GM23338 (cell line): ENCODE measurements at regions not wholly inside any gene's neighbourhood (a gene's known extent, or its start where the extent isn't known, plus 50 kb on each side); places are given as distances from the start of the nearest gene placed in this dataset.

Experiments
- ATAC-seq: fragments of 200-7000 bp; cut with Tn5 transposase; 3 replicates; pipeline ENCODE4 v1.9.1; 2020
- DNase-seq: peaks from one replicate; pipeline ENCODE4 v3.0.0-alpha.2; 2015; ENCODE audit warnings: low spot score
- H2AFZ ChIP-seq: fragments of 200-600 bp; sonication (generic); 2 replicates; pipeline ENCODE4 v1.8.0; 2016; ENCODE audit warnings: antibody characterized with exemption, mild to moderate bottlenecking, moderate library complexity
- H3F3A ChIP-seq: fragments of 200-600 bp; sonication (generic); replicated peaks from 2 replicates; pipeline ENCODE4 v1.8.0; 2017; ENCODE audit warnings: antibody characterized with exemption, mixed run types, low read depth
- H3K27ac ChIP-seq: fragments of 200-600 bp; sonication (generic); 2 replicates; pipeline ENCODE4 v1.6.1; 2016; ENCODE audit warnings: low read depth
- H3K27me3 ChIP-seq: fragments of 200-600 bp; sonication (generic); 2 replicates; pipeline ENCODE4 v1.8.0; 2016; ENCODE audit warnings: mild to moderate bottlenecking, mixed run types, moderate library complexity; ENCODE audit not compliant: insufficient read depth
- H3K36me3 ChIP-seq: fragments of 200-600 bp; sonication (generic); 2 replicates; pipeline ENCODE4 v1.8.0; 2016; ENCODE audit warnings: mild to moderate bottlenecking; ENCODE audit not compliant: insufficient read depth
- H3K4me1 ChIP-seq: fragments of 200-600 bp; sonication (generic); 2 replicates; pipeline ENCODE4 v1.8.0; 2016; ENCODE audit warnings: mild to moderate bottlenecking, moderate library complexity; ENCODE audit not compliant: insufficient read depth
- H3K4me2 ChIP-seq: fragments of 200-600 bp; sonication (generic); 2 replicates; pipeline ENCODE4 v1.7.1; 2017; ENCODE audit warnings: mixed run types
- H3K4me3 ChIP-seq: fragments of 200-600 bp; sonication (generic); 2 replicates; pipeline ENCODE4 v1.6.1; 2016; ENCODE audit warnings: mixed run types
- H3K79me2 ChIP-seq: fragments of 200-600 bp; sonication (generic); replicated peaks from 2 replicates; pipeline ENCODE4 v1.8.0; 2017; ENCODE audit warnings: mild to moderate bottlenecking; ENCODE audit not compliant: insufficient read depth
- H3K9me2 ChIP-seq: fragments of 200-600 bp; sonication (generic); 2 replicates; pipeline ENCODE4 v1.8.0; 2017; ENCODE audit not compliant: insufficient read depth
- H4K20me1 ChIP-seq: fragments of 200-600 bp; sonication (generic); replicated peaks from 2 replicates; pipeline ENCODE4 v1.8.0; 2017; ENCODE audit warnings: mild to moderate bottlenecking; ENCODE audit not compliant: insufficient read depth
- H3K27ac Mint-ChIP-seq: 2 replicates; pipeline ENCODE4 v1.8.0; 2020; ENCODE audit warnings: inconsistent platforms, mild to moderate bottlenecking, moderate library complexity, mixed read lengths
- H3K27me3 Mint-ChIP-seq: 3 replicates; pipeline ENCODE4 v1.8.0; 2022; ENCODE audit warnings: low read depth, mild to moderate bottlenecking, moderate library complexity, mixed read lengths, inconsistent platforms; ENCODE audit not compliant: insufficient read depth, poor library complexity
- H3K36me3 Mint-ChIP-seq: 3 replicates; pipeline ENCODE4 v1.8.0; 2021; ENCODE audit warnings: low read depth, mild to moderate bottlenecking, inconsistent platforms, moderate library complexity, mixed read lengths
- H3K4me1 Mint-ChIP-seq: 3 replicates; pipeline ENCODE4 v1.8.0; 2020; ENCODE audit warnings: mild to moderate bottlenecking, inconsistent platforms, mixed read lengths
- H3K4me3 Mint-ChIP-seq: 3 replicates; pipeline ENCODE4 v1.8.0; 2021; ENCODE audit warnings: moderate library complexity, mild to moderate bottlenecking, inconsistent platforms, mixed read lengths
- H3K9me3 Mint-ChIP-seq: 3 replicates; pipeline ENCODE4 v1.8.0; 2020; ENCODE audit warnings: moderate library complexity, mild to moderate bottlenecking, inconsistent platforms, mixed read lengths
- CREB1 ChIP-seq: fragments of 250-450 bp; sonication (Bioruptor Pico); IDR thresholded peaks from 2 replicates; pipeline ENCODE4 v1.5.0; 2020; ENCODE audit warnings: low read depth, mild to moderate bottlenecking, moderate library complexity
- EZH2 ChIP-seq: fragments of 200-600 bp; sonication (generic); IDR thresholded peaks from one replicate; pipeline ENCODE4 v1.8.0; 2017; ENCODE audit warnings: antibody characterized with exemption, mild to moderate bottlenecking, low read depth; ENCODE audit not compliant: unreplicated experiment
- EZH2phosphoT487 ChIP-seq: fragments of 200-600 bp; sonication (generic); IDR thresholded peaks from one replicate; pipeline ENCODE4 v1.8.1; 2018; ENCODE audit warnings: antibody characterized with exemption; ENCODE audit not compliant: unreplicated experiment
- JUNB ChIP-seq: IDR thresholded peaks from one replicate; pipeline ENCODE4 v1.6.1; 2016; ENCODE audit warnings: antibody characterized with exemption; ENCODE audit not compliant: unreplicated experiment
- NANOG ChIP-seq: IDR thresholded peaks from 2 replicates; pipeline ENCODE4 v1.6.1; 2016; ENCODE audit warnings: antibody characterized with exemption, borderline replicate concordance
- POLR2AphosphoS5 ChIP-seq: IDR thresholded peaks from 2 replicates; pipeline ENCODE4 v1.6.1; 2016; ENCODE audit warnings: antibody characterized with exemption, low read depth
- STAT1 ChIP-seq: IDR thresholded peaks from one replicate; pipeline ENCODE4 v1.6.1; 2016; ENCODE audit warnings: antibody characterized with exemption; ENCODE audit not compliant: unreplicated experiment
- ZNF114 ChIP-seq: fragments of 250-450 bp; sonication (Bioruptor Pico); IDR thresholded peaks from 2 replicates; pipeline ENCODE4 v1.5.0; 2020; ENCODE audit warnings: mild to moderate bottlenecking, moderate library complexity
- ZNF331 ChIP-seq: fragments of 250-450 bp; sonication (Bioruptor Pico); IDR thresholded peaks from 2 replicates; pipeline ENCODE4 v1.5.0; 2020; ENCODE audit warnings: low read depth, mild to moderate bottlenecking, moderate library complexity
- TF ChIP-seq, protein P1 (sequence below), 2 experiments: fragments of 200-600 bp in 1 of 2; sonication (generic) in 1 of 2; conservative IDR thresholded peaks; 2 replicates each; pipeline versions ENCODE4 v1.5.1 to v1.6.1; 2016 to 2017; ENCODE audit warnings: antibody characterized with exemption in 2 of 2, low read depth in 2 of 2, mild to moderate bottlenecking in 2 of 2, moderate library complexity in 1 of 2
- TF ChIP-seq, protein P2 (sequence below): IDR thresholded peaks from one replicate; pipeline ENCODE4 v1.6.1; 2018; ENCODE audit warnings: antibody characterized with exemption; ENCODE audit not compliant: unreplicated experiment
- TF ChIP-seq, protein P3 (sequence below): IDR thresholded peaks from 2 replicates; pipeline ENCODE4 v1.6.1; 2016; ENCODE audit warnings: antibody characterized with exemption
- TF ChIP-seq, protein P4 (sequence below): fragments of 250-450 bp; sonication (Bioruptor Pico); IDR thresholded peaks from 2 replicates; pipeline ENCODE4 v1.5.0; 2020; ENCODE audit warnings: mild to moderate bottlenecking, moderate library complexity

DNA sequence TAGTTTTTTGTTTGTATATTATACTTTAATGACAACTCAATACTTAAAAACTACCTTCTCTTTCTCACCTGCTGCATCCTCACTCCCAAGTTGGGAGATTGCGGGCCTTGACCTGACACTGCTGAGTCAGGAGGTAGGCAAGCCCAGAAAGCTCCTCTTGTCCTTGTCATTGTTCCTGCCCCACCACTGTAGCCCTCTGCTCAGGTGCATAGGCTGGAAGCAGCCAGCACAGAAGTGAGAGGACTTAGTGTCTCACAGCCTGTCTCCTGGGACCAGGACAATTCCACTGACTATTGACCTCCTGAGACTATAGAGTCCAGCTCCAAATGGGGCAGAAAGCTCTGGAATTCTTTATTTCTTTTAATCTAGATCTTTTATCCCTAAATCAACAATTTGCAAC lies 123.5 kb upstream of the NDP start:
- no peaks in the 10 kb centered on the region for H3K9me2 ChIP-seq
- H3K4me1 Mint-ChIP-seq, result no peaks in the 10 kb centered on the region
- TF ChIP-seq CREB1 (CRISPR knock-in tag), result no peak
- TF ChIP-seq EZH2phosphoT487, result no peak
- TF ChIP-seq, protein P1, sequence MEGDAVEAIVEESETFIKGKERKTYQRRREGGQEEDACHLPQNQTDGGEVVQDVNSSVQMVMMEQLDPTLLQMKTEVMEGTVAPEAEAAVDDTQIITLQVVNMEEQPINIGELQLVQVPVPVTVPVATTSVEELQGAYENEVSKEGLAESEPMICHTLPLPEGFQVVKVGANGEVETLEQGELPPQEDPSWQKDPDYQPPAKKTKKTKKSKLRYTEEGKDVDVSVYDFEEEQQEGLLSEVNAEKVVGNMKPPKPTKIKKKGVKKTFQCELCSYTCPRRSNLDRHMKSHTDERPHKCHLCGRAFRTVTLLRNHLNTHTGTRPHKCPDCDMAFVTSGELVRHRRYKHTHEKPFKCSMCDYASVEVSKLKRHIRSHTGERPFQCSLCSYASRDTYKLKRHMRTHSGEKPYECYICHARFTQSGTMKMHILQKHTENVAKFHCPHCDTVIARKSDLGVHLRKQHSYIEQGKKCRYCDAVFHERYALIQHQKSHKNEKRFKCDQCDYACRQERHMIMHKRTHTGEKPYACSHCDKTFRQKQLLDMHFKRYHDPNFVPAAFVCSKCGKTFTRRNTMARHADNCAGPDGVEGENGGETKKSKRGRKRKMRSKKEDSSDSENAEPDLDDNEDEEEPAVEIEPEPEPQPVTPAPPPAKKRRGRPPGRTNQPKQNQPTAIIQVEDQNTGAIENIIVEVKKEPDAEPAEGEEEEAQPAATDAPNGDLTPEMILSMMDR (conservative IDR thresholded peaks at IDR 0.05; ENCODE audit: low read depth in 2 of 2), result no peak
- no peak for TF ChIP-seq NANOG
- TF ChIP-seq, protein P2, sequence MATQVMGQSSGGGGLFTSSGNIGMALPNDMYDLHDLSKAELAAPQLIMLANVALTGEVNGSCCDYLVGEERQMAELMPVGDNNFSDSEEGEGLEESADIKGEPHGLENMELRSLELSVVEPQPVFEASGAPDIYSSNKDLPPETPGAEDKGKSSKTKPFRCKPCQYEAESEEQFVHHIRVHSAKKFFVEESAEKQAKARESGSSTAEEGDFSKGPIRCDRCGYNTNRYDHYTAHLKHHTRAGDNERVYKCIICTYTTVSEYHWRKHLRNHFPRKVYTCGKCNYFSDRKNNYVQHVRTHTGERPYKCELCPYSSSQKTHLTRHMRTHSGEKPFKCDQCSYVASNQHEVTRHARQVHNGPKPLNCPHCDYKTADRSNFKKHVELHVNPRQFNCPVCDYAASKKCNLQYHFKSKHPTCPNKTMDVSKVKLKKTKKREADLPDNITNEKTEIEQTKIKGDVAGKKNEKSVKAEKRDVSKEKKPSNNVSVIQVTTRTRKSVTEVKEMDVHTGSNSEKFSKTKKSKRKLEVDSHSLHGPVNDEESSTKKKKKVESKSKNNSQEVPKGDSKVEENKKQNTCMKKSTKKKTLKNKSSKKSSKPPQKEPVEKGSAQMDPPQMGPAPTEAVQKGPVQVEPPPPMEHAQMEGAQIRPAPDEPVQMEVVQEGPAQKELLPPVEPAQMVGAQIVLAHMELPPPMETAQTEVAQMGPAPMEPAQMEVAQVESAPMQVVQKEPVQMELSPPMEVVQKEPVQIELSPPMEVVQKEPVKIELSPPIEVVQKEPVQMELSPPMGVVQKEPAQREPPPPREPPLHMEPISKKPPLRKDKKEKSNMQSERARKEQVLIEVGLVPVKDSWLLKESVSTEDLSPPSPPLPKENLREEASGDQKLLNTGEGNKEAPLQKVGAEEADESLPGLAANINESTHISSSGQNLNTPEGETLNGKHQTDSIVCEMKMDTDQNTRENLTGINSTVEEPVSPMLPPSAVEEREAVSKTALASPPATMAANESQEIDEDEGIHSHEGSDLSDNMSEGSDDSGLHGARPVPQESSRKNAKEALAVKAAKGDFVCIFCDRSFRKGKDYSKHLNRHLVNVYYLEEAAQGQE, result no peak
- no peak for TF ChIP-seq STAT1
- TF ChIP-seq, protein P3, sequence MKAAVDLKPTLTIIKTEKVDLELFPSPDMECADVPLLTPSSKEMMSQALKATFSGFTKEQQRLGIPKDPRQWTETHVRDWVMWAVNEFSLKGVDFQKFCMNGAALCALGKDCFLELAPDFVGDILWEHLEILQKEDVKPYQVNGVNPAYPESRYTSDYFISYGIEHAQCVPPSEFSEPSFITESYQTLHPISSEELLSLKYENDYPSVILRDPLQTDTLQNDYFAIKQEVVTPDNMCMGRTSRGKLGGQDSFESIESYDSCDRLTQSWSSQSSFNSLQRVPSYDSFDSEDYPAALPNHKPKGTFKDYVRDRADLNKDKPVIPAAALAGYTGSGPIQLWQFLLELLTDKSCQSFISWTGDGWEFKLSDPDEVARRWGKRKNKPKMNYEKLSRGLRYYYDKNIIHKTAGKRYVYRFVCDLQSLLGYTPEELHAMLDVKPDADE, result no peak
- TF ChIP-seq, protein P4, sequence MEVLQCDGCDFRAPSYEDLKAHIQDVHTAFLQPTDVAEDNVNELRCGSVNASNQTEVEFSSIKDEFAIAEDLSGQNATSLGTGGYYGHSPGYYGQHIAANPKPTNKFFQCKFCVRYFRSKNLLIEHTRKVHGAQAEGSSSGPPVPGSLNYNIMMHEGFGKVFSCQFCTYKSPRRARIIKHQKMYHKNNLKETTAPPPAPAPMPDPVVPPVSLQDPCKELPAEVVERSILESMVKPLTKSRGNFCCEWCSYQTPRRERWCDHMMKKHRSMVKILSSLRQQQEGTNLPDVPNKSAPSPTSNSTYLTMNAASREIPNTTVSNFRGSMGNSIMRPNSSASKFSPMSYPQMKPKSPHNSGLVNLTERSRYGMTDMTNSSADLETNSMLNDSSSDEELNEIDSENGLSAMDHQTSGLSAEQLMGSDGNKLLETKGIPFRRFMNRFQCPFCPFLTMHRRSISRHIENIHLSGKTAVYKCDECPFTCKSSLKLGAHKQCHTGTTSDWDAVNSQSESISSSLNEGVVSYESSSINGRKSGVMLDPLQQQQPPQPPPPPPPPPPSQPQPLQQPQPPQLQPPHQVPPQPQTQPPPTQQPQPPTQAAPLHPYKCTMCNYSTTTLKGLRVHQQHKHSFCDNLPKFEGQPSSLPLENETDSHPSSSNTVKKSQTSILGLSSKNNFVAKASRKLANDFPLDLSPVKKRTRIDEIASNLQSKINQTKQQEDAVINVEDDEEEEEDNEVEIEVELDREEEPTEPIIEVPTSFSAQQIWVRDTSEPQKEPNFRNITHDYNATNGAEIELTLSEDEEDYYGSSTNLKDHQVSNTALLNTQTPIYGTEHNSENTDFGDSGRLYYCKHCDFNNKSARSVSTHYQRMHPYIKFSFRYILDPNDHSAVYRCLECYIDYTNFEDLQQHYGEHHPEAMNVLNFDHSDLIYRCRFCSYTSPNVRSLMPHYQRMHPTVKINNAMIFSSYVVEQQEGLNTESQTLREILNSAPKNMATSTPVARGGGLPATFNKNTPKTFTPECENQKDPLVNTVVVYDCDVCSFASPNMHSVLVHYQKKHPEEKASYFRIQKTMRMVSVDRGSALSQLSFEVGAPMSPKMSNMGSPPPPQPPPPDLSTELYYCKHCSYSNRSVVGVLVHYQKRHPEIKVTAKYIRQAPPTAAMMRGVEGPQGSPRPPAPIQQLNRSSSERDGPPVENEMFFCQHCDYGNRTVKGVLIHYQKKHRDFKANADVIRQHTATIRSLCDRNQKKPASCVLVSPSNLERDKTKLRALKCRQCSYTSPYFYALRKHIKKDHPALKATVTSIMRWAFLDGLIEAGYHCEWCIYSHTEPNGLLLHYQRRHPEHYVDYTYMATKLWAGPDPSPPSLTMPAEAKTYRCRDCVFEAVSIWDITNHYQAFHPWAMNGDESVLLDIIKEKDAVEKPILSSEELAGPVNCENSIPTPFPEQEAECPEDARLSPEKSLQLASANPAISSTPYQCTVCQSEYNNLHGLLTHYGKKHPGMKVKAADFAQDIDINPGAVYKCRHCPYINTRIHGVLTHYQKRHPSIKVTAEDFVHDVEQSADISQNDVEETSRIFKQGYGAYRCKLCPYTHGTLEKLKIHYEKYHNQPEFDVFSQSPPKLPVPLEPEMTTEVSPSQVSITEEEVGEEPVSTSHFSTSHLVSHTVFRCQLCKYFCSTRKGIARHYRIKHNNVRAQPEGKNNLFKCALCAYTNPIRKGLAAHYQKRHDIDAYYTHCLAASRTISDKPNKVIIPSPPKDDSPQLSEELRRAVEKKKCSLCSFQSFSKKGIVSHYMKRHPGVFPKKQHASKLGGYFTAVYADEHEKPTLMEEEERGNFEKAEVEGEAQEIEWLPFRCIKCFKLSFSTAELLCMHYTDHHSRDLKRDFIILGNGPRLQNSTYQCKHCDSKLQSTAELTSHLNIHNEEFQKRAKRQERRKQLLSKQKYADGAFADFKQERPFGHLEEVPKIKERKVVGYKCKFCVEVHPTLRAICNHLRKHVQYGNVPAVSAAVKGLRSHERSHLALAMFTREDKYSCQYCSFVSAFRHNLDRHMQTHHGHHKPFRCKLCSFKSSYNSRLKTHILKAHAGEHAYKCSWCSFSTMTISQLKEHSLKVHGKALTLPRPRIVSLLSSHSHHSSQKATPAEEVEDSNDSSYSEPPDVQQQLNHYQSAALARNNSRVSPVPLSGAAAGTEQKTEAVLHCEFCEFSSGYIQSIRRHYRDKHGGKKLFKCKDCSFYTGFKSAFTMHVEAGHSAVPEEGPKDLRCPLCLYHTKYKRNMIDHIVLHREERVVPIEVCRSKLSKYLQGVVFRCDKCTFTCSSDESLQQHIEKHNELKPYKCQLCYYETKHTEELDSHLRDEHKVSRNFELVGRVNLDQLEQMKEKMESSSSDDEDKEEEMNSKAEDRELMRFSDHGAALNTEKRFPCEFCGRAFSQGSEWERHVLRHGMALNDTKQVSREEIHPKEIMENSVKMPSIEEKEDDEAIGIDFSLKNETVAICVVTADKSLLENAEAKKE (CRISPR knock-in tag), result no peak
- TF ChIP-seq EZH2, result no peak
- no peak for TF ChIP-seq ZNF331 (CRISPR knock-in tag)
- TF ChIP-seq JUNB, result no peak
- no peak for TF ChIP-seq POLR2AphosphoS5
- no peak for TF ChIP-seq ZNF114 (CRISPR knock-in tag)
- H3K9me3 Mint-ChIP-seq, result no peaks in the 10 kb centered on the region; the same call in 2 of the 3 replicates
- no peak overlapping the region for H3K4me3 ChIP-seq
- ATAC-seq (no peak), DNase-seq (no peak)
- no peak overlapping the region for H3K27ac ChIP-seq
- H3K36me3 ChIP-seq, result no peaks in the 10 kb centered on the region
- H3K27me3 ChIP-seq, result no peaks in the 10 kb centered on the region
- no peaks in the 10 kb centered on the region for H4K20me1 ChIP-seq
- no peak overlapping the region for H2AFZ ChIP-seq
- H3F3A ChIP-seq, result no peaks in the 10 kb centered on the region
- H3K27me3 Mint-ChIP-seq, result no peaks in the 10 kb centered on the region
- no peaks in the 10 kb centered on the region for H3K36me3 Mint-ChIP-seq
- no peak overlapping the region for H3K4me3 Mint-ChIP-seq
- H3K79me2 ChIP-seq, result no peaks in the 10 kb centered on the region
- no peaks in the 10 kb centered on the region for H3K4me1 ChIP-seq
- no peak overlapping the region for H3K4me2 ChIP-seq
- H3K27ac Mint-ChIP-seq, result no peak overlapping the region
